ENCODE measurements at regions not wholly inside any gene's neighbourhood (a gene's known extent, or its start where the extent isn't known, plus 50 kb on each side); places are given as distances from the start of the nearest gene placed in this dataset.
"Not testable (repeated sequence)": the region's sequence is repeated elsewhere in the genome, so short reads cannot be mapped to it uniquely, and the experiment has no call there.

GRCh38 chr1:199561334-199561733, 466.2 kb upstream of the NR5A2 start:
- DNase-seq: no peak

DNA sequence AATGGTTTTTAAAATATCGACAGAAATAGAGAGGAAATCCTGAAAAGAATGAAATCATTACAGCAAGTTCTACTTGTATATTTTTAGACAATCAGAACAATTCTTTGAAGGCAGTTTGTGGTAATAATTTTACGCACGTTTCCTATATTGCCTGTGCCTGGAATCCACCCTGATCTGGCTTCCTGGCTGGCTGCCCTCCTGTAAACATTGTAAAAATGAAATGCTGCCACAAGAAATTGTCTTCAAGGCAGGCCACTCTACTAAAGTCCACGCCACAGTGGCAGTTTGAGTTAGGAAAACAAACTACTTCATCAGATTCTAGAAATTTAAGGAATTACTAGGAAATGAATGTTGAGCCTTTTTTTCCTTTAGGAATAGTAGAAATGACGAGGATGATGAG, 454.5 kb upstream of the NR5A2 start:
- DNase-seq: no peak

- DNase-seq: no peak
Observed at GRCh38 chr1:199574950-199575349, 452.6 kb upstream of the NR5A2 start.

DNA sequence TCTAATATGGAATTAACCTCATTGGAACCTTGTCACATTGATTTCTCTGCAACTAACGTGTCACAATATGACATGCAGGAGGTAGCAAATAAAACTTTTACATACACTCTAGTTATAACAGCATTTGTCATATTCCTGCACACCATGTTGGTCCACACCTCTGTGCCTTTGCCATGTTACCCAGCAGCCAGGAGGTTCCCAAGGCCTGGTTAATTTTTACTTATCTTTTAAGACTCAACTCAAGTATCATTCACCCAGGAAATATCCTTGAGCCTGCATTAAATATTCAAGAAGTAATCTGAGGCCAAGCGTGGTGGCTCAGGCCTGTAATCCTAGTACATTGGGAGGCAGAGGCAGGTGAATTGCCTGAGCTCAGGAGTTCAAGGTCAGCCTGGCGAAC, 447.2 kb upstream of the NR5A2 start:
- DNase-seq: no peak

DNA sequence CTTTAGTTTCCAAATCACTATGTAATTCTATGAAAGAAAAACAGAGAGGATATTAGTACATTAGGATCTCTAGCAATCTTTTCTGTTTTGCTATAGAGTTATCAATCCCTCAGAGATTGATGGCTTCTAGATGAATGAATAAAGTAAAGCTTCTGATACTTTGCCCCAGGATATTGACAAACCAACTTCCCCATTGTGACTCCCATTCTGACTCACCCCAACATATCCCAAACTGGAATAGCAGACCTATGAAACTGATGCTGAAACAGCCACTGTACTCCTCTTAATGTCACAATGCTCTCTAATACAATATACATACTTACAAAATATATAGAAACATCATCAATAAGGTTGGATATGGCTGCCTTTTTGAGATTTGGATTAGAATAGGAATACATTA, 442.1 kb upstream of the NR5A2 start:
- DNase-seq: no peak

DNA sequence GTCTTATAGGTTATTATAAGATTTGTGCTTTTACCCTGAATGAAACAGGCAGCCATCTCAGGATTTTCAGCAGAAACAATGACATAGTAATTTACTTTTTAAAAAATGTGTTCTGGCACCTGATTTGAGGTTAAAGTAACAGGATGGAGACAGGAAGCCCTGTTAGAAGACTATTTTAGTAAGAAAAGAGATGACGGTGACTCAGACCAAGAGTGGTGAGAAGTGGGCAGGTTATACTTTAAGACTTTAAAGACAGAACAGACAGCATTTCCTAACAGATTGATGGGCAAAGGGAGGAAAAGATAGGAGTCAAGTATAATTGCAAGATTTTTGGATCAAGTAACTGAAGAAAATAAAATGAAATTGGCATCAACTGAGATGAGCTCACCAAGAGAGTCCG, 436.8 kb upstream of the NR5A2 start:
- DNase-seq: no peak

DNA sequence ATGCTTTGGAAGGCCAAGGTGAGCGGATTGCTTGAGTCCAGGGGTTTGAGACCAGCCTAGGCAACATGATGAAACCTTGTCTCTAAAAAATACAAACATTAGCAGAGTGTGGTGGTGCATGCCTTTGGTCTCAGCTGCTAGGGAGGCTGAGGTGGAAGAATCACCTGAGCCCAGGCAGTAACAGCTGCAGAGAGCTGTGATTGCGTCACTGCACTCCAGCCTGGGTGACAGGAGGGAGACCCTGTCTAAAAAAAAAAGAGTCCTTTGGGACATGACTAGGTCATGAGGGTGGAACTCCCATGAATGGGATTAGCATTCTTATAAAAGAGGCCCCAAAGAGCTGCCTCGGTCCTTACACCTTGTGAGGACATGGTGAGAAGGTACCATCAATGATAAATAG, 436.0 kb upstream of the NR5A2 start:
- DNase-seq: no peak

DNA sequence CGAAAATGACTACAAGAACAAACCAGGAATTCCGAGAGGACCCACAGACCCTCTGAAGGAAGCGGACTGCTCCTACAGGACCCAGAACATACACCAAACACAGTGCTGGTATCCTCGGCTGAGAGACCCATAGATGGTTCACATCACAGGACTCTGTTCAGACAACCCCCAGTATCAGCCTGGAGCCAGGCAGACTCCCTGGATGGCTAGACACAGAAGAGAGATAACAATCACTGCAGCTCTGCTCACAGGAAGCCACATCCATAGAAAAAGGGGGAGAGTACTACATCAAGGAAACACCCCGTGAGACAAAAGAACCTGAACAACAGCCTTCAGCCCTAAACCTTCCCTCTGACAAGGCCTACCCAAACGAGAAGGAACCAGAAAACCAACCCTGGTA, 434.0 kb upstream of the NR5A2 start:
- no peak for DNase-seq

- not testable (repeated sequence) for DNase-seq
Observed at GRCh38 chr1:199596448-199596847, 431.1 kb upstream of the NR5A2 start.

DNA sequence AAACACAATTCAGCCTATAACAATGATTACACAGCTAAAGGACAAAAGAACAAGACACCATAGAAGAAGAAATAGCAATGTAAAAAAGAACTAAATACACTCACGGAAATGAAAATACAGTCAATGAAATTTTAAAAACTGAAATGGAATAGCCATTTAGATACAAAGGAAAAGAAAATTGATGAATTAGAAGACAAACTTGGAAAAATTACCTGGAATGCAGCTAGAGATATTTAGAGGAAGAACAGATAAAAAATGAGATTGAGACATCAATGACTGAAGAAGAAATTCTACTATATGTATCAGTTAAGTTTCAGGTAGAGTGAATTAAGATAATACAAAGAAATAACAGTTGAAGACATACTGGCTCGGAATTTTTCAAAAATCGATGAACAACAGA, 430.4 kb upstream of the NR5A2 start:
- DNase-seq: no peak

DNA sequence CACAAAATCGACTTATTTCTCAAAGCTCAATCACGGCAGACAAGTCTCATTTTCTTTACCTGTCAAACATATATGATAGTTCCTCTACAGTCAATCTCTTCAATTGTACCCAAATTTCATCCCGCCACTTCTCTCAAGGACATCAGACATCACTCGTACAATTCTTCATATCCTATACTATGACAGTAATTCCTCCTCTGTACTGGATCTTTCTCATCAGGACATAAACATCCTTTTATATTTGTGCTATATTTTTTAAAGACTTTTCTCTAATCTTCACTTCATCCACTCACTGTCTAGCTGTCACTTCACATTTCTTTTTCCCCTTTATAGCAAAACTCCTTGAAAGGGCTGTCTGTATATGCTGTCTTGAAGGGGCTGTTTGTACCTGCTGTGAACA, 419.1 kb upstream of the NR5A2 start:
- no peak for DNase-seq

GRCh38 chr1:199612976-199613774, 414.3 kb upstream of the NR5A2 start:
- no peak for DNase-seq

- DNase-seq: no peak
Observed at GRCh38 chr1:199616947-199617346, 410.6 kb upstream of the NR5A2 start.

- no peak for DNase-seq
Observed at GRCh38 chr1:199619223-199619622, 408.3 kb upstream of the NR5A2 start.

- DNase-seq: not testable (repeated sequence)
Observed at GRCh38 chr1:199626228-199626627, 401.3 kb upstream of the NR5A2 start.

GRCh38 chr1:199629624-199630023, 397.9 kb upstream of the NR5A2 start:
- DNase-seq: no peak

- DNase-seq: no peak
Observed at GRCh38 chr1:199639453-199639852, 388.1 kb upstream of the NR5A2 start.

GRCh38 chr1:199641531-199641930, 386.0 kb upstream of the NR5A2 start:
- DNase-seq: no peak

DNA sequence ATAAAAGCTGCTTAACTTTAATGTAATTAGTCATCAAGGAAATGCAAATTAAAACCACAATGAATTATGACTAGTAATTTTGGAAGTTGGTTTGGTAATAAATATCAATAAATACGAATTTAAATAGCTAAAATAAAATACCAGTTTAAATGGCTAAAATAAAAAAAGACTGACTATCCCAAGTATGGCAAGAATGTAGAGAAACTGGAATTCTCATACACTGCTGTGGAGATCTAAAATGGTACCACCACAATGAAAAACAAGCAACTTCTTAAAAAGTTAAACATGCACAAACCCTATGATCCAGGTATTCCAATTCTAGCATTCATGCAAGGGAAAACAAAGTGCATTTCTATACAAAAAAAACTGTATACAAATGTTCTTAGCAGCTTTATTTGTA, 382.6 kb upstream of the NR5A2 start:
- no peak for DNase-seq

GRCh38 chr1:199646761-199647160, 380.7 kb upstream of the NR5A2 start:
- DNase-seq: no peak

- DNase-seq: no peak
Observed at GRCh38 chr1:199657449-199657848, 370.1 kb upstream of the NR5A2 start.

DNA sequence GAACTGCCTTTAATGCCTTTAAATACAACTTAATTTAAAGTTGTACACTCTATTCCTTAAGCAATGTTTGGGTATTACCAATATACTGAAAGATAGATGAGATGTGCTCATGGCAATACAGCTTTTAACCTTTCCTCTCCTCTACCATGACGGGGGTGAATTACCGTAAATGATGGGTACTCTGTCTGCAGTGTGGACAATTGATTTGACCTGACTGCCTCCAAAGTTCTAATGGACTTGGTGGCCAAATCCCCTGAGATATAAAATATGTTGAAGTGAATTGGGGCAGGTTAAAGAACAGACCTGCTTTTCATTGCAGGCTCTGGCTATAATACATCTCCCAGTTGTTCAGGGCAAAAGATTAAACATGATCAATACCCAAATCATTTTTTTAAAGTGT, 367.4 kb upstream of the NR5A2 start:
- DNase-seq: no peak

DNA sequence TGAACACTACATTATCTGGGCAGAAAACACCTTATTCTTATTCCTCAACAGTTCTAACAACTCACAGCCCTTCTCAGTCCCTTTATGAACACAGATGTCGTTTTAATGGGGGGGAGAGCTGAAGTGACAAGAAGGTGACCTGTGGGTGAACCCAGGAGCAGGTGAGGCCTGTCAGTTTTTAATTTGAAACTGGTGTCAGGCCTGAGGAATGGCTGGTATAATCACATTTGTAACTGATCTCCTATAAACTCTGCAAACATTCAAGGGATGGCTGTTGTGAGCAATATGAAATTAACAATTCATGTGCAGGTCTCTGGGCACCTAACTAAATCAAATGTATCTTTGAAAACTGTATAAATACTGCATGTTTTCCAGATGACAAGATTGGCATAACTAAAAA, 362.1 kb upstream of the NR5A2 start:
- no peak for DNase-seq

GRCh38 chr1:199667089-199667488, 360.4 kb upstream of the NR5A2 start:
- DNase-seq: no peak

DNA sequence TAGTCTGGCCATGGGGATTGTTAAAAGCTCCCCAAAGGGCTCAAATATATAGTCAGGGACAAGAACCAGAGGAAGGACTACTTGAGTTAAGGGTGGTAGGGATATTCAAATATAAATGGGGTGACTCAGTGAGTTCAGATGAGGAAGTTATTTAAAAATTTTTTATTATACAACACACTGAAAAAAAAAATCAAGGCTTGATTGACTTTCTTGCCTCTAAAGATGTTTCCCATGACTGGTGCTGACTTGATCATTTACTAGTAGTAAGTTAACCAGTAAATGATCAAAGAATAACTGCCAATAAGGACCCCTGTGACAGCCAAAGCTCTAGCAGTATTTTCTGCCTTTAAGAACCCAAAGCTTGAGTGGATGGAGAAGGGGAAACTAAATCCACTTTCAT, 357.6 kb upstream of the NR5A2 start:
- DNase-seq: no peak
